WTC11 (cell line): ENCODE measurements at regions not wholly inside any gene's neighbourhood (a gene's known extent, or its start where the extent isn't known, plus 50 kb on each side); places are given as distances from the start of the nearest gene placed in this dataset.

Source experiments
- ATAC-seq: fragments of 200-7000 bp; cut with Tn5 transposase; 2 replicates; pipeline ENCODE4 v1.10.0; 2021; ENCODE audit warnings: mild to moderate bottlenecking, moderate library complexity
- CTCF ChIA-PET: fragments of 300-600 bp; sonication (Branson Sonifier 250); formaldehyde crosslinking; loops from one replicate; lab custom pipeline; 2021; ENCODE audit warnings: antibody characterized with exemption; lab: Charles Lee
- POLR2A ChIA-PET: fragments of 350-600 bp; sonication (Branson Sonifier 250); formaldehyde crosslinking; loops from one replicate; lab custom pipeline; 2021; ENCODE audit warnings: antibody characterized with exemption; lab: Charles Lee
- DNase-seq: peaks from one replicate; pipeline ENCODE4 v3.0.0; 2021; ENCODE audit warnings: low spot score
- H3K27ac Mint-ChIP-seq: 2 replicates; pipeline ENCODE4 v1.8.0; 2021; ENCODE audit warnings: mixed read lengths
- H3K27me3 Mint-ChIP-seq: 2 replicates; pipeline ENCODE4 v1.8.0; 2021; ENCODE audit warnings: low read depth, mild to moderate bottlenecking, moderate library complexity, mixed read lengths
- H3K36me3 Mint-ChIP-seq: 2 replicates; pipeline ENCODE4 v1.8.0; 2021; ENCODE audit warnings: mixed read lengths
- H3K4me1 Mint-ChIP-seq: 2 replicates; pipeline ENCODE4 v1.8.0; 2022; ENCODE audit warnings: mixed read lengths
- H3K4me3 Mint-ChIP-seq: 2 replicates; pipeline ENCODE4 v1.8.0; 2021; ENCODE audit warnings: mild to moderate bottlenecking, moderate library complexity, mixed read lengths
- H3K9me3 Mint-ChIP-seq: 2 replicates; pipeline ENCODE4 v1.8.0; 2021; ENCODE audit warnings: mixed read lengths
- FOXP1 ChIP-seq: sonication (generic); formaldehyde crosslinking; IDR thresholded peaks from 2 replicates; pipeline ENCODE4 v1.8.0; 2022; ENCODE audit warnings: missing genetic modification reagents, mild to moderate bottlenecking, moderate library complexity, borderline replicate concordance
- GABPB1 ChIP-seq: sonication (generic); formaldehyde crosslinking; IDR thresholded peaks from 2 replicates; pipeline ENCODE4 v1.8.1; 2023; ENCODE audit warnings: mild to moderate bottlenecking, missing genetic modification reagents
- KAT7 ChIP-seq: sonication (generic); formaldehyde crosslinking; IDR thresholded peaks from 2 replicates; pipeline ENCODE4 v1.8.1; 2023; ENCODE audit warnings: missing genetic modification reagents, mild to moderate bottlenecking, borderline replicate concordance
- NR3C1 ChIP-seq: sonication (generic); formaldehyde crosslinking; conservative IDR thresholded peaks from 2 replicates; pipeline ENCODE4 v1.8.1; 2023; ENCODE audit warnings: low read depth, mild to moderate bottlenecking, missing genetic modification reagents
- ZNF219 ChIP-seq: sonication (generic); formaldehyde crosslinking; IDR thresholded peaks from 2 replicates; pipeline ENCODE4 v1.8.0; 2023; ENCODE audit warnings: missing genetic modification reagents, mild to moderate bottlenecking, borderline replicate concordance
- ZNF232 ChIP-seq: sonication (generic); formaldehyde crosslinking; IDR thresholded peaks from 2 replicates; pipeline ENCODE4 v1.8.0; 2022; ENCODE audit warnings: mild to moderate bottlenecking, missing genetic modification reagents
- ZNF263 ChIP-seq: sonication (generic); formaldehyde crosslinking; IDR thresholded peaks from 2 replicates; pipeline ENCODE4 v1.8.1; 2022; ENCODE audit warnings: low read depth, mild to moderate bottlenecking, moderate library complexity, missing genetic modification reagents
- ZNF396 ChIP-seq: fragments of 250-450 bp; sonication (Bioruptor Pico); IDR thresholded peaks from 2 replicates; pipeline ENCODE4 v1.8.0; 2021; ENCODE audit warnings: mild to moderate bottlenecking, moderate library complexity, borderline replicate concordance
- ZNF416 ChIP-seq: fragments of 250-450 bp; sonication (Bioruptor Pico); IDR thresholded peaks from 2 replicates; pipeline ENCODE4 v1.9.0; 2021; ENCODE audit warnings: mild to moderate bottlenecking, inconsistent platforms
- TF ChIP-seq, protein P1 (sequence below): fragments of 250-450 bp; sonication (Bioruptor Pico); IDR thresholded peaks from 2 replicates; pipeline ENCODE4 v1.9.0; 2021; ENCODE audit warnings: mild to moderate bottlenecking
- TF ChIP-seq, protein P2 (sequence below): sonication (generic); formaldehyde crosslinking; IDR thresholded peaks from 2 replicates; pipeline ENCODE4 v1.8.0; 2022; ENCODE audit warnings: mild to moderate bottlenecking, missing genetic modification reagents
- TF ChIP-seq, protein P3 (sequence below): sonication (generic); formaldehyde crosslinking; IDR thresholded peaks from 2 replicates; pipeline ENCODE4 v1.8.1; 2022; ENCODE audit warnings: low read depth, missing genetic modification reagents, borderline replicate concordance
- TF ChIP-seq, protein P4 (sequence below): sonication (generic); formaldehyde crosslinking; IDR thresholded peaks from 2 replicates; pipeline ENCODE4 v1.8.1; 2022; ENCODE audit warnings: mild to moderate bottlenecking, missing genetic modification reagents, moderate library complexity, borderline replicate concordance
- TF ChIP-seq, protein P5 (sequence below): sonication (generic); formaldehyde crosslinking; IDR thresholded peaks from 2 replicates; pipeline ENCODE4 v1.8.0; 2023; ENCODE audit warnings: missing genetic modification reagents
- TF ChIP-seq, protein P6 (sequence below): sonication (generic); formaldehyde crosslinking; IDR thresholded peaks from 2 replicates; pipeline ENCODE4 v1.8.1; 2022; ENCODE audit warnings: mild to moderate bottlenecking, moderate library complexity, missing genetic modification reagents
- TF ChIP-seq, protein P7 (sequence below): sonication (generic); formaldehyde crosslinking; IDR thresholded peaks from 2 replicates; pipeline ENCODE4 v1.8.0; 2023; ENCODE audit warnings: missing genetic modification reagents, mild to moderate bottlenecking, borderline replicate concordance
- TF ChIP-seq, protein P8 (sequence below): sonication (generic); formaldehyde crosslinking; conservative IDR thresholded peaks from 2 replicates; pipeline ENCODE4 v1.8.1; 2022; ENCODE audit warnings: mild to moderate bottlenecking, missing genetic modification reagents
- TF ChIP-seq, protein P9 (sequence below): sonication (generic); formaldehyde crosslinking; IDR thresholded peaks from 2 replicates; pipeline ENCODE4 v1.8.1; 2023; ENCODE audit warnings: mild to moderate bottlenecking, missing genetic modification reagents, moderate library complexity
- TF ChIP-seq, protein P10 (sequence below): sonication (generic); formaldehyde crosslinking; IDR thresholded peaks from 2 replicates; pipeline ENCODE4 v1.8.1; 2023; ENCODE audit warnings: mild to moderate bottlenecking, missing genetic modification reagents

DNA sequence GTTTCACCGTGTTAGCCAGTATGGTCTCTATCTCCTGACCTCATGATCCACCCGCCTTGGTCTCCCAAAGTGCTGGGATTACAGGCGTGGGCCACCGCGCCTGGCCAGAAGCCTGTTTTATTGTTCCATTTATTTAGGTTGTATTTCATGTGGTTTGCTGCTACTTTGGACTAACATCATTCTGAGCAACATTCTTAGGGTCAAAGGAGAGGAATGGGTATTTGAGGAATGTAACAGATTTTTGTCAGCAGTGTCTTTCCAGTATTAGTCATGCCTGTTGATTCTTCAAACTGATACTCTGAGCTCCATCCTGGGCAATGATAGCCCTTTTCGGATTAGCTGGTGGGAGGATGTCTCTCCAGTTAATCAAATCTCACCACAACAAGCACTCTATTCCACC, 213.0 kb upstream of the CITED2 start (continued):
- TF ChIP-seq, protein P1, sequence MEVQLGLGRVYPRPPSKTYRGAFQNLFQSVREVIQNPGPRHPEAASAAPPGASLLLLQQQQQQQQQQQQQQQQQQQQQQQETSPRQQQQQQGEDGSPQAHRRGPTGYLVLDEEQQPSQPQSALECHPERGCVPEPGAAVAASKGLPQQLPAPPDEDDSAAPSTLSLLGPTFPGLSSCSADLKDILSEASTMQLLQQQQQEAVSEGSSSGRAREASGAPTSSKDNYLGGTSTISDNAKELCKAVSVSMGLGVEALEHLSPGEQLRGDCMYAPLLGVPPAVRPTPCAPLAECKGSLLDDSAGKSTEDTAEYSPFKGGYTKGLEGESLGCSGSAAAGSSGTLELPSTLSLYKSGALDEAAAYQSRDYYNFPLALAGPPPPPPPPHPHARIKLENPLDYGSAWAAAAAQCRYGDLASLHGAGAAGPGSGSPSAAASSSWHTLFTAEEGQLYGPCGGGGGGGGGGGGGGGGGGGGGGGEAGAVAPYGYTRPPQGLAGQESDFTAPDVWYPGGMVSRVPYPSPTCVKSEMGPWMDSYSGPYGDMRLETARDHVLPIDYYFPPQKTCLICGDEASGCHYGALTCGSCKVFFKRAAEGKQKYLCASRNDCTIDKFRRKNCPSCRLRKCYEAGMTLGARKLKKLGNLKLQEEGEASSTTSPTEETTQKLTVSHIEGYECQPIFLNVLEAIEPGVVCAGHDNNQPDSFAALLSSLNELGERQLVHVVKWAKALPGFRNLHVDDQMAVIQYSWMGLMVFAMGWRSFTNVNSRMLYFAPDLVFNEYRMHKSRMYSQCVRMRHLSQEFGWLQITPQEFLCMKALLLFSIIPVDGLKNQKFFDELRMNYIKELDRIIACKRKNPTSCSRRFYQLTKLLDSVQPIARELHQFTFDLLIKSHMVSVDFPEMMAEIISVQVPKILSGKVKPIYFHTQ (CRISPR knock-in tag): no peak
- TF ChIP-seq, protein P2, sequence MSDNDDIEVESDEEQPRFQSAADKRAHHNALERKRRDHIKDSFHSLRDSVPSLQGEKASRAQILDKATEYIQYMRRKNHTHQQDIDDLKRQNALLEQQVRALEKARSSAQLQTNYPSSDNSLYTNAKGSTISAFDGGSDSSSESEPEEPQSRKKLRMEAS (CRISPR knock-in tag): no peak
- TF ChIP-seq KAT7: no peak
- TF ChIP-seq, protein P3, sequence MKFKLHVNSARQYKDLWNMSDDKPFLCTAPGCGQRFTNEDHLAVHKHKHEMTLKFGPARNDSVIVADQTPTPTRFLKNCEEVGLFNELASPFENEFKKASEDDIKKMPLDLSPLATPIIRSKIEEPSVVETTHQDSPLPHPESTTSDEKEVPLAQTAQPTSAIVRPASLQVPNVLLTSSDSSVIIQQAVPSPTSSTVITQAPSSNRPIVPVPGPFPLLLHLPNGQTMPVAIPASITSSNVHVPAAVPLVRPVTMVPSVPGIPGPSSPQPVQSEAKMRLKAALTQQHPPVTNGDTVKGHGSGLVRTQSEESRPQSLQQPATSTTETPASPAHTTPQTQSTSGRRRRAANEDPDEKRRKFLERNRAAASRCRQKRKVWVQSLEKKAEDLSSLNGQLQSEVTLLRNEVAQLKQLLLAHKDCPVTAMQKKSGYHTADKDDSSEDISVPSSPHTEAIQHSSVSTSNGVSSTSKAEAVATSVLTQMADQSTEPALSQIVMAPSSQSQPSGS (CRISPR knock-in tag): no peak
- TF ChIP-seq, protein P4, sequence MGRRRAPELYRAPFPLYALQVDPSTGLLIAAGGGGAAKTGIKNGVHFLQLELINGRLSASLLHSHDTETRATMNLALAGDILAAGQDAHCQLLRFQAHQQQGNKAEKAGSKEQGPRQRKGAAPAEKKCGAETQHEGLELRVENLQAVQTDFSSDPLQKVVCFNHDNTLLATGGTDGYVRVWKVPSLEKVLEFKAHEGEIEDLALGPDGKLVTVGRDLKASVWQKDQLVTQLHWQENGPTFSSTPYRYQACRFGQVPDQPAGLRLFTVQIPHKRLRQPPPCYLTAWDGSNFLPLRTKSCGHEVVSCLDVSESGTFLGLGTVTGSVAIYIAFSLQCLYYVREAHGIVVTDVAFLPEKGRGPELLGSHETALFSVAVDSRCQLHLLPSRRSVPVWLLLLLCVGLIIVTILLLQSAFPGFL (CRISPR knock-in tag): no peak
- no peak for TF ChIP-seq ZNF232 (CRISPR knock-in tag)
- TF ChIP-seq ZNF263 (CRISPR knock-in tag): no peak
- TF ChIP-seq ZNF396 (CRISPR knock-in tag): no peak
- TF ChIP-seq, protein P5, sequence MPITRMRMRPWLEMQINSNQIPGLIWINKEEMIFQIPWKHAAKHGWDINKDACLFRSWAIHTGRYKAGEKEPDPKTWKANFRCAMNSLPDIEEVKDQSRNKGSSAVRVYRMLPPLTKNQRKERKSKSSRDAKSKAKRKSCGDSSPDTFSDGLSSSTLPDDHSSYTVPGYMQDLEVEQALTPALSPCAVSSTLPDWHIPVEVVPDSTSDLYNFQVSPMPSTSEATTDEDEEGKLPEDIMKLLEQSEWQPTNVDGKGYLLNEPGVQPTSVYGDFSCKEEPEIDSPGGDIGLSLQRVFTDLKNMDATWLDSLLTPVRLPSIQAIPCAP (CRISPR knock-in tag): no peak
- TF ChIP-seq GABPB1 (CRISPR knock-in tag): no peak

DNA sequence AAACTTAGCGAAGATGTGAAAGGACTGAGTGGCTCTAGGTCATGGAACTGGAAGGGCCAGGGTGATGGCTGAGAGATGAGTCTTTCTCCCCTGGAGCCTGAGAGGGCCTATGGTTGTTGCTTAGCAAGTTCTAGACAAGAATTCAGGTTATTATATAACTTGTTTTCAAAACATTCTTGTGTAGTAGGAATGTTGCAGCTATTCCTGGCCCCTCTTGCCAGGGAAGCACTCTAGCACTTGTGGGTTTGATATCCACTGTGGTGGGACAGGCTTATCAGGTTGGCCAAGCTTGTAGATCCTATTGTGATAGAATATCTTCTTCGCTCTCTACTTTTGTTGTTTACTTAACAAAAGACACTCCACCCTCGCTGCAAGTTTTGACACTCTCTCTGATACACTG, 211.8 kb upstream of the CITED2 start:
- Mint-ChIP-seq H3K4me1 (peaks cover 9% of the 10 kb centered on the region; the same call in 1 of the 2 replicates), H3K27ac (no peak overlapping the region), H3K36me3 (no peaks in the 10 kb centered on the region), H3K27me3 (no peaks in the 10 kb centered on the region), H3K9me3 (no peaks in the 10 kb centered on the region), H3K4me3 (no peak overlapping the region)
- ChIA-PET POLR2A (no interaction called here), CTCF (no interaction called here)
- DNase-seq: no peak
- no peak for ATAC-seq
- TF ChIP-seq, protein P6, sequence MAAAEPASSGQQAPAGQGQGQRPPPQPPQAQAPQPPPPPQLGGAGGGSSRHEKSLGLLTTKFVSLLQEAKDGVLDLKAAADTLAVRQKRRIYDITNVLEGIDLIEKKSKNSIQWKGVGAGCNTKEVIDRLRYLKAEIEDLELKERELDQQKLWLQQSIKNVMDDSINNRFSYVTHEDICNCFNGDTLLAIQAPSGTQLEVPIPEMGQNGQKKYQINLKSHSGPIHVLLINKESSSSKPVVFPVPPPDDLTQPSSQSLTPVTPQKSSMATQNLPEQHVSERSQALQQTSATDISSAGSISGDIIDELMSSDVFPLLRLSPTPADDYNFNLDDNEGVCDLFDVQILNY (CRISPR knock-in tag): no peak
- TF ChIP-seq NR3C1 (CRISPR knock-in tag) (no peak), FOXP1 (CRISPR knock-in tag) (no peak), ZNF416 (CRISPR knock-in tag) (no peak), ZNF219 (CRISPR knock-in tag) (no peak)
- TF ChIP-seq, protein P7, sequence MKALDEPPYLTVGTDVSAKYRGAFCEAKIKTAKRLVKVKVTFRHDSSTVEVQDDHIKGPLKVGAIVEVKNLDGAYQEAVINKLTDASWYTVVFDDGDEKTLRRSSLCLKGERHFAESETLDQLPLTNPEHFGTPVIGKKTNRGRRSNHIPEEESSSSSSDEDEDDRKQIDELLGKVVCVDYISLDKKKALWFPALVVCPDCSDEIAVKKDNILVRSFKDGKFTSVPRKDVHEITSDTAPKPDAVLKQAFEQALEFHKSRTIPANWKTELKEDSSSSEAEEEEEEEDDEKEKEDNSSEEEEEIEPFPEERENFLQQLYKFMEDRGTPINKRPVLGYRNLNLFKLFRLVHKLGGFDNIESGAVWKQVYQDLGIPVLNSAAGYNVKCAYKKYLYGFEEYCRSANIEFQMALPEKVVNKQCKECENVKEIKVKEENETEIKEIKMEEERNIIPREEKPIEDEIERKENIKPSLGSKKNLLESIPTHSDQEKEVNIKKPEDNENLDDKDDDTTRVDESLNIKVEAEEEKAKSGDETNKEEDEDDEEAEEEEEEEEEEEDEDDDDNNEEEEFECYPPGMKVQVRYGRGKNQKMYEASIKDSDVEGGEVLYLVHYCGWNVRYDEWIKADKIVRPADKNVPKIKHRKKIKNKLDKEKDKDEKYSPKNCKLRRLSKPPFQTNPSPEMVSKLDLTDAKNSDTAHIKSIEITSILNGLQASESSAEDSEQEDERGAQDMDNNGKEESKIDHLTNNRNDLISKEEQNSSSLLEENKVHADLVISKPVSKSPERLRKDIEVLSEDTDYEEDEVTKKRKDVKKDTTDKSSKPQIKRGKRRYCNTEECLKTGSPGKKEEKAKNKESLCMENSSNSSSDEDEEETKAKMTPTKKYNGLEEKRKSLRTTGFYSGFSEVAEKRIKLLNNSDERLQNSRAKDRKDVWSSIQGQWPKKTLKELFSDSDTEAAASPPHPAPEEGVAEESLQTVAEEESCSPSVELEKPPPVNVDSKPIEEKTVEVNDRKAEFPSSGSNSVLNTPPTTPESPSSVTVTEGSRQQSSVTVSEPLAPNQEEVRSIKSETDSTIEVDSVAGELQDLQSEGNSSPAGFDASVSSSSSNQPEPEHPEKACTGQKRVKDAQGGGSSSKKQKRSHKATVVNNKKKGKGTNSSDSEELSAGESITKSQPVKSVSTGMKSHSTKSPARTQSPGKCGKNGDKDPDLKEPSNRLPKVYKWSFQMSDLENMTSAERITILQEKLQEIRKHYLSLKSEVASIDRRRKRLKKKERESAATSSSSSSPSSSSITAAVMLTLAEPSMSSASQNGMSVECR (CRISPR knock-in tag): no peak
- TF ChIP-seq, protein P8, sequence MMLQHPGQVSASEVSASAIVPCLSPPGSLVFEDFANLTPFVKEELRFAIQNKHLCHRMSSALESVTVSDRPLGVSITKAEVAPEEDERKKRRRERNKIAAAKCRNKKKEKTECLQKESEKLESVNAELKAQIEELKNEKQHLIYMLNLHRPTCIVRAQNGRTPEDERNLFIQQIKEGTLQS (CRISPR knock-in tag): no peak
- TF ChIP-seq, protein P9, sequence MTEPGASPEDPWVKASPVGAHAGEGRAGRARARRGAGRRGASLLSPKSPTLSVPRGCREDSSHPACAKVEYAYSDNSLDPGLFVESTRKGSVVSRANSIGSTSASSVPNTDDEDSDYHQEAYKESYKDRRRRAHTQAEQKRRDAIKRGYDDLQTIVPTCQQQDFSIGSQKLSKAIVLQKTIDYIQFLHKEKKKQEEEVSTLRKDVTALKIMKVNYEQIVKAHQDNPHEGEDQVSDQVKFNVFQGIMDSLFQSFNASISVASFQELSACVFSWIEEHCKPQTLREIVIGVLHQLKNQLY (CRISPR knock-in tag): no peak
- TF ChIP-seq, protein P10, sequence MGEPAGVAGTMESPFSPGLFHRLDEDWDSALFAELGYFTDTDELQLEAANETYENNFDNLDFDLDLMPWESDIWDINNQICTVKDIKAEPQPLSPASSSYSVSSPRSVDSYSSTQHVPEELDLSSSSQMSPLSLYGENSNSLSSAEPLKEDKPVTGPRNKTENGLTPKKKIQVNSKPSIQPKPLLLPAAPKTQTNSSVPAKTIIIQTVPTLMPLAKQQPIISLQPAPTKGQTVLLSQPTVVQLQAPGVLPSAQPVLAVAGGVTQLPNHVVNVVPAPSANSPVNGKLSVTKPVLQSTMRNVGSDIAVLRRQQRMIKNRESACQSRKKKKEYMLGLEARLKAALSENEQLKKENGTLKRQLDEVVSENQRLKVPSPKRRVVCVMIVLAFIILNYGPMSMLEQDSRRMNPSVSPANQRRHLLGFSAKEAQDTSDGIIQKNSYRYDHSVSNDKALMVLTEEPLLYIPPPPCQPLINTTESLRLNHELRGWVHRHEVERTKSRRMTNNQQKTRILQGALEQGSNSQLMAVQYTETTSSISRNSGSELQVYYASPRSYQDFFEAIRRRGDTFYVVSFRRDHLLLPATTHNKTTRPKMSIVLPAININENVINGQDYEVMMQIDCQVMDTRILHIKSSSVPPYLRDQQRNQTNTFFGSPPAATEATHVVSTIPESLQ (CRISPR knock-in tag): no peak
